PC-9 (cell line): ENCODE measurements at regions not wholly inside any gene's neighbourhood (a gene's known extent, or its start where the extent isn't known, plus 50 kb on each side); places are given as distances from the start of the nearest gene placed in this dataset.

Source experiments
- BruUV-seq: library from RNA; stranded (reverse); fragments of 400-500 nt; replicated peaks from 2 replicates; lab custom pipeline; 2021; lab: Mats Ljungman, UMichigan
- CTCF ChIA-PET: fragments of 300-600 bp; sonication (Branson Sonifier 250); formaldehyde crosslinking; loops from one replicate; lab custom pipeline; 2022; ENCODE audit warnings: antibody characterized with exemption; lab: Charles Lee
- POLR2A ChIA-PET: fragments of 300-600 bp; sonication (Branson Sonifier 250); formaldehyde crosslinking; loops from one replicate; lab custom pipeline; 2022; ENCODE audit warnings: antibody characterized with exemption; ENCODE audit not compliant: unreplicated experiment; lab: Charles Lee
- DNase-seq, 2 experiments: peaks; one replicate each; pipeline versions ENCODE4 v3.0.0 to v3.0.0-alpha.2; 2015 to 2022; ENCODE audit warnings: mixed read lengths in 1 of 2
- H2AFZ ChIP-seq: fragments of 200-600 bp; sonication (generic); 2 replicates; pipeline ENCODE4 v1.8.1; 2017; ENCODE audit warnings: antibody characterized with exemption
- H3F3A ChIP-seq: fragments of 200-600 bp; sonication (generic); 2 replicates; pipeline ENCODE4 v1.8.1; 2017; ENCODE audit warnings: antibody characterized with exemption, mild to moderate bottlenecking, low read depth; ENCODE audit not compliant: insufficient read depth
- H3K27ac ChIP-seq: fragments of 200-600 bp; sonication (generic); 2 replicates; pipeline ENCODE4 v1.6.1; 2016; ENCODE audit warnings: mixed run types
- H3K27me3 ChIP-seq: fragments of 200-600 bp; sonication (generic); 2 replicates; pipeline ENCODE4 v1.6.1; 2016; ENCODE audit warnings: low read depth, mixed run types; ENCODE audit not compliant: insufficient read depth
- H3K36me3 ChIP-seq: fragments of 200-600 bp; sonication (generic); 2 replicates; pipeline ENCODE4 v1.6.1; 2016; ENCODE audit warnings: low read depth, mixed run types
- H3K4me1 ChIP-seq: fragments of 200-600 bp; sonication (generic); replicated peaks from 2 replicates; pipeline ENCODE4 v1.6.1; 2016; ENCODE audit warnings: mixed run types; ENCODE audit not compliant: insufficient read depth
- H3K4me2 ChIP-seq: fragments of 200-600 bp; sonication (generic); 2 replicates; pipeline ENCODE4 v1.6.1; 2017; ENCODE audit warnings: mixed run types
- H3K4me3 ChIP-seq: fragments of 200-600 bp; sonication (generic); 2 replicates; pipeline ENCODE4 v1.6.1; 2016; ENCODE audit warnings: mixed run types
- H3K79me2 ChIP-seq: fragments of 200-600 bp; sonication (generic); 2 replicates; pipeline ENCODE4 v1.6.1; 2017; ENCODE audit warnings: low read depth, mixed run types
- H3K9me2 ChIP-seq: fragments of 200-600 bp; sonication (generic); 2 replicates; pipeline ENCODE4 v1.8.1; 2017; ENCODE audit warnings: mild to moderate bottlenecking; ENCODE audit not compliant: insufficient read depth
- H3K9me3 ChIP-seq: fragments of 200-600 bp; sonication (generic); 2 replicates; pipeline ENCODE4 v1.8.1; 2016; ENCODE audit warnings: low read depth; ENCODE audit not compliant: insufficient read depth
- H4K20me1 ChIP-seq: fragments of 200-600 bp; sonication (generic); 2 replicates; pipeline ENCODE4 v1.8.1; 2017; ENCODE audit not compliant: insufficient read depth
- EZH2 ChIP-seq: fragments of 200-600 bp; sonication (generic); IDR thresholded peaks from 2 replicates; pipeline ENCODE4 v1.8.0; 2017; ENCODE audit warnings: antibody characterized with exemption, low read depth
- intact Hi-C: fragments of 100-400 bp; cut with micrococcal nuclease; formaldehyde crosslinking; loops from one replicate; pipeline ENCODE4 v1.10.0; 2022; ENCODE audit not compliant: unreplicated experiment
- TF ChIP-seq, protein P1 (sequence below): fragments of 200-600 bp; sonication (generic); conservative IDR thresholded peaks from 2 replicates; pipeline ENCODE4 v1.6.1; 2017; ENCODE audit warnings: mixed run types, antibody characterized with exemption, mild to moderate bottlenecking, moderate library complexity

DNA sequence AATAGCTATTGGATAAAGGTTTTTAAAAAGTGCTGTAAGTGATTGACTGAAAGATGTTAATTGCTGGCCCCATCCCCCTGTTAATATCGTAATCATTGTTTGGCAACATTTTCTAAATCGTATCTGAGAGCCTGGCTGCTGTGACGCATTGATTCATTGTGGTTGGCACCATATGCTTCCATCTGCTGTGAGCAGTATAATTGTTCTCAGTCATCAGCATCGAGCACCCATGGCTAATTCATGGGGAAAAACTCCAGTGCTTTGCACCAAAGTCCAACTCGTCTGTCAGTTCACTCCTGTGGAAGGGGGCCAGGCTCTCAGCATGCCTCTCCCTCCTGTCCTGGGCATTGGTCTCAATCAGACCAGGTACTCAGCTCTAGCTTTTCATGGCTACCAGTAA, 205.2 kb downstream of the STK31 start:
- no TSS peak for BruUV-seq
- ChIA-PET POLR2A (no interaction called here), CTCF (no interaction called here)
- no peak overlapping the region for H3K27ac ChIP-seq
- DNase-seq, result no peak
- no peak overlapping the region for H3K4me2 ChIP-seq
- no peaks in the 10 kb centered on the region for H3K36me3 ChIP-seq
- H4K20me1 ChIP-seq, result no peaks in the 10 kb centered on the region
- no peaks in the 10 kb centered on the region for H3K27me3 ChIP-seq
- H3F3A ChIP-seq, result no peaks in the 10 kb centered on the region
- no peaks in the 10 kb centered on the region for H3K79me2 ChIP-seq
- H3K9me2 ChIP-seq, result no peaks in the 10 kb centered on the region; the same call in 1 of the 2 replicates
- H3K4me3 ChIP-seq, result no peak overlapping the region
- no peaks in the 10 kb centered on the region for H3K9me3 ChIP-seq
- no peak for TF ChIP-seq EZH2
- TF ChIP-seq, protein P1, sequence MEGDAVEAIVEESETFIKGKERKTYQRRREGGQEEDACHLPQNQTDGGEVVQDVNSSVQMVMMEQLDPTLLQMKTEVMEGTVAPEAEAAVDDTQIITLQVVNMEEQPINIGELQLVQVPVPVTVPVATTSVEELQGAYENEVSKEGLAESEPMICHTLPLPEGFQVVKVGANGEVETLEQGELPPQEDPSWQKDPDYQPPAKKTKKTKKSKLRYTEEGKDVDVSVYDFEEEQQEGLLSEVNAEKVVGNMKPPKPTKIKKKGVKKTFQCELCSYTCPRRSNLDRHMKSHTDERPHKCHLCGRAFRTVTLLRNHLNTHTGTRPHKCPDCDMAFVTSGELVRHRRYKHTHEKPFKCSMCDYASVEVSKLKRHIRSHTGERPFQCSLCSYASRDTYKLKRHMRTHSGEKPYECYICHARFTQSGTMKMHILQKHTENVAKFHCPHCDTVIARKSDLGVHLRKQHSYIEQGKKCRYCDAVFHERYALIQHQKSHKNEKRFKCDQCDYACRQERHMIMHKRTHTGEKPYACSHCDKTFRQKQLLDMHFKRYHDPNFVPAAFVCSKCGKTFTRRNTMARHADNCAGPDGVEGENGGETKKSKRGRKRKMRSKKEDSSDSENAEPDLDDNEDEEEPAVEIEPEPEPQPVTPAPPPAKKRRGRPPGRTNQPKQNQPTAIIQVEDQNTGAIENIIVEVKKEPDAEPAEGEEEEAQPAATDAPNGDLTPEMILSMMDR, result no peak
- H2AFZ ChIP-seq, result no peak overlapping the region
- intact Hi-C loops, result no loop called here
- no peaks in the 10 kb centered on the region for H3K4me1 ChIP-seq

DNA sequence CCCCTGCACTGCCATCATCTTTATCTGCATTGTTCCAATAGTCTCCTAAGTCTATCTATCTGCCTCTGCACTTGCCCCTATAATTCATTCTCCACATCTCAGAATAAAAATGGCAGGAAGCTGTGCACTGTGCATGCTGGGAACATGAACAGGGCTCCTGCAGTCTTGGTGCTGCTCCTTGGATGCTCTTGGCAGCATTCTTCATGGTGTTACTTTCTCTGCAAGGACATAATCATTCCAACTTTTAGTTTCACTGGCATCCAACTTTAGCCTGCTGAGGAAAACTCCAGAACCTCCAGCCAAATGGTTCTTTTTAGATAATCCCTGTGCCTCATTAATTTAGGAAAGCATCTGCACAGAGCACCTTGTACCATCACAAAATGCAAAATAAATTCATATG, 208.3 kb downstream of the STK31 start:
- BruUV-seq, result no TSS peak
- intact Hi-C loops, result no loop called here
- Histone ChIP-seq H3K79me2 (no peaks in the 10 kb centered on the region), H3K9me2 (no peaks in the 10 kb centered on the region; the same call in 1 of the 2 replicates), H3K9me3 (no peaks in the 10 kb centered on the region), H3K4me3 (no peak overlapping the region), H4K20me1 (no peaks in the 10 kb centered on the region), H3K27me3 (no peaks in the 10 kb centered on the region), H3K4me2 (no peak overlapping the region), H3F3A (no peaks in the 10 kb centered on the region), H3K27ac (no peak overlapping the region), H3K36me3 (no peaks in the 10 kb centered on the region), H2AFZ (no peak overlapping the region), H3K4me1 (no peaks in the 10 kb centered on the region)
- ChIA-PET CTCF (no interaction called here), POLR2A (no interaction called here)
- TF ChIP-seq, protein P1, result no peak
- TF ChIP-seq EZH2, result no peak
- no peak for DNase-seq

DNA sequence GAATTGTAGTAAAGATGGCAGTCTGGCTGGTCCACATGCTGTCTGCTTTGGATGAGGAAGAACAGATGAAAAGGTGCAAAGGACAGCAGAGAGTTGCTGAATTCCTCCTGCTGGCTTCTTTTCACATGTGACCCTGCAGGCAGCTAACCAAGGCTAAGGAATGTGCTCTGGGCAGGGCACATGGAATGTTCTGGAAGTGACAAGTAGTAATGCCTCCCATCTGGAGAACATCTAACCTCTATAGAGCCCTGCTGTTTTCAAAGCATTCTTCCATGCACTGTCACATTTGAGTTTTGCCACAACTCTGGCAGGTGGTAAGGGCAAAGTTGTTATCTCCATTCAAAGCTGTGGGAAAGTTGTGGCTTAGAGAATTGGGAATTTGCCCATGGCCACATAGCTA, 208.8 kb downstream of the STK31 start:
- intact Hi-C loops, result no loop called here
- H3K4me3 ChIP-seq, result no peak overlapping the region
- no peak overlapping the region for H2AFZ ChIP-seq
- no peaks in the 10 kb centered on the region for H3K4me1 ChIP-seq
- ChIA-PET POLR2A (interaction anchor here (0.6 kb wide), 1 partner anchor 131 kb away, joined by 3 read pairs; no protein-coding TSS in a partner anchor), CTCF (no interaction called here)
- no TSS peak for BruUV-seq
- DNase-seq, result peak in 1 of 2 experiments; percentile 57
- no peaks in the 10 kb centered on the region; the same call in 1 of the 2 replicates for H3K9me2 ChIP-seq
- H3K79me2 ChIP-seq, result no peaks in the 10 kb centered on the region
- no peaks in the 10 kb centered on the region for H3K36me3 ChIP-seq
- H3K27ac ChIP-seq, result no peak overlapping the region
- no peak overlapping the region for H3K4me2 ChIP-seq
- no peaks in the 10 kb centered on the region for H3K9me3 ChIP-seq
- no peaks in the 10 kb centered on the region for H3K27me3 ChIP-seq
- H4K20me1 ChIP-seq, result no peaks in the 10 kb centered on the region
- no peaks in the 10 kb centered on the region for H3F3A ChIP-seq
- TF ChIP-seq, protein P1, result no peak
- TF ChIP-seq EZH2, result no peak
